Prostate gland (tissue), 2 donors: ENCODE measurements at regions not wholly inside any gene's neighbourhood (a gene's known extent, or its start where the extent isn't known, plus 50 kb on each side); places are given as distances from the start of the nearest gene placed in this dataset.

Experiments
- DNase-seq: peaks from one replicate; pipeline ENCODE4 v3.0.0-alpha.2; 2019; ENCODE audit warnings: low spot score
- H3K27ac ChIP-seq, 2 donors: fragments of 200-600 bp; sonication (generic); 2 replicates each; pipeline ENCODE4 v1.5.1; 2017 to 2019
- H3K27me3 ChIP-seq: fragments of 200-600 bp; sonication (generic); replicated peaks from 2 replicates; pipeline ENCODE4 v1.5.1; 2019; ENCODE audit not compliant: insufficient read depth
- H3K36me3 ChIP-seq, 2 donors: fragments of 200-600 bp; sonication (generic); 1 replicate in 1 of 2; 2 replicates in 1 of 2; pipeline versions ENCODE4 v1.5.1 to v1.8.1; 2017 to 2019
- H3K4me1 ChIP-seq: fragments of 200-600 bp; sonication (generic); replicated peaks from 2 replicates; pipeline ENCODE4 v1.5.1; 2019
- H3K4me3 ChIP-seq, 2 donors: fragments of 200-600 bp; sonication (generic); 2 replicates each; pipeline ENCODE4 v1.5.1; 2017 to 2019
- H3K9me3 ChIP-seq: fragments of 200-600 bp; sonication (generic); 2 replicates; pipeline ENCODE4 v1.5.1; 2017
- CTCF ChIP-seq, 4 experiments: fragments of 200-600 bp in 2 of 4; fragments of 450-650 bp in 2 of 4; sonication (generic) in 2 of 4; IDR thresholded peaks; 1 replicate in 3 of 4; 2 replicates in 1 of 4; pipeline ENCODE4 v1.5.1; 2016 to 2019; ENCODE audit warnings: antibody characterized with exemption in 4 of 4, mild to moderate bottlenecking in 2 of 4, moderate library complexity in 2 of 4
- POLR2A ChIP-seq: fragments of 450-650 bp; IDR thresholded peaks from one replicate; pipeline ENCODE4 v1.6.1; 2016; ENCODE audit warnings: antibody characterized with exemption, mild to moderate bottlenecking
- POLR2AphosphoS5 ChIP-seq: sonication (generic); formaldehyde crosslinking; IDR thresholded peaks from one replicate; pipeline ENCODE4 v1.6.1; 2017; ENCODE audit warnings: antibody characterized with exemption
- WGBS: methylation state at CpG from one replicate; pipeline ENCODE4 v1.1.5; 2018; 5-methylcytosine and 5-hydroxymethylcytosine counted together
- intact Hi-C: fragments of 100-400 bp; cut with DNase I; formaldehyde crosslinking; loops from one replicate; pipeline ENCODE4 v1.14.2; 2022

GRCh38 chr1:194081444-194081843 is 895.0 kb upstream of the B3GALT2 start:
- no peak overlapping the region for H3K4me3 ChIP-seq
- no peaks in the 10 kb centered on the region for H3K4me1 ChIP-seq
- no peak overlapping the region for H3K27ac ChIP-seq
- DNase-seq: no peak
- intact Hi-C loops: no loop called here
- TF ChIP-seq POLR2AphosphoS5 (no peak), POLR2A (no peak), CTCF (IDR thresholded peaks at IDR 0.05) (no peak)
- H3K27me3 ChIP-seq: no peaks in the 10 kb centered on the region
- no peaks in the 10 kb centered on the region for H3K36me3 ChIP-seq
- H3K9me3 ChIP-seq: no peaks in the 10 kb centered on the region

GRCh38 chr1:194080826-194081225 is 894.4 kb upstream of the B3GALT2 start:
- 59% methylated on average over 2 of the region's 2 CpGs for WGBS
- Histone ChIP-seq H3K4me3 (no peak overlapping the region), H3K4me1 (no peaks in the 10 kb centered on the region), H3K27me3 (no peaks in the 10 kb centered on the region), H3K36me3 (no peaks in the 10 kb centered on the region), H3K9me3 (no peaks in the 10 kb centered on the region), H3K27ac (no peak overlapping the region)
- intact Hi-C loops: no loop called here
- TF ChIP-seq CTCF (IDR thresholded peaks at IDR 0.05) (no peak), POLR2AphosphoS5 (no peak), POLR2A (no peak)
- DNase-seq: no peak

- Histone ChIP-seq H3K4me3 (no peak overlapping the region), H3K9me3 (no peaks in the 10 kb centered on the region), H3K4me1 (no peaks in the 10 kb centered on the region), H3K27me3 (no peaks in the 10 kb centered on the region), H3K27ac (no peak overlapping the region), H3K36me3 (no peaks in the 10 kb centered on the region)
- 96% methylated on average over 1 of the region's 1 CpG for WGBS
- TF ChIP-seq POLR2AphosphoS5: no peak
- no peak for TF ChIP-seq POLR2A
- no peak for TF ChIP-seq CTCF (IDR thresholded peaks at IDR 0.05)
- DNase-seq: no peak
- intact Hi-C loops: no loop called here
These were observed 892.4 kb upstream of the B3GALT2 start for GRCh38 chr1:194078765-194079164.

GRCh38 chr1:194076646-194077045 is 890.2 kb upstream of the B3GALT2 start:
- WGBS: 17% methylated on average over 1 of the region's 1 CpG
- Histone ChIP-seq H3K27me3 (no peaks in the 10 kb centered on the region), H3K27ac (no peak overlapping the region), H3K9me3 (no peaks in the 10 kb centered on the region), H3K4me3 (no peak overlapping the region), H3K36me3 (no peaks in the 10 kb centered on the region), H3K4me1 (no peaks in the 10 kb centered on the region)
- intact Hi-C loops: no loop called here
- no peak for DNase-seq
- TF ChIP-seq CTCF (IDR thresholded peaks at IDR 0.05) (no peak), POLR2AphosphoS5 (no peak), POLR2A (no peak)

GRCh38 chr1:194073833-194074232 is 887.4 kb upstream of the B3GALT2 start:
- H3K36me3 ChIP-seq: no peaks in the 10 kb centered on the region
- TF ChIP-seq POLR2AphosphoS5 (no peak), CTCF (IDR thresholded peaks at IDR 0.05) (no peak), POLR2A (no peak)
- no peaks in the 10 kb centered on the region for H3K4me1 ChIP-seq
- intact Hi-C loops: no loop called here
- no peaks in the 10 kb centered on the region for H3K27me3 ChIP-seq
- no peak for DNase-seq
- H3K9me3 ChIP-seq: no peaks in the 10 kb centered on the region
- H3K4me3 ChIP-seq: no peak overlapping the region
- 73% methylated on average over 3 of the region's 3 CpGs for whole genome bisulfite sequencing
- no peak overlapping the region for H3K27ac ChIP-seq
